ENCODE measurements at regions not wholly inside any gene's neighbourhood (a gene's known extent, or its start where the extent isn't known, plus 50 kb on each side); places are given as distances from the start of the nearest gene placed in this dataset.

DNA sequence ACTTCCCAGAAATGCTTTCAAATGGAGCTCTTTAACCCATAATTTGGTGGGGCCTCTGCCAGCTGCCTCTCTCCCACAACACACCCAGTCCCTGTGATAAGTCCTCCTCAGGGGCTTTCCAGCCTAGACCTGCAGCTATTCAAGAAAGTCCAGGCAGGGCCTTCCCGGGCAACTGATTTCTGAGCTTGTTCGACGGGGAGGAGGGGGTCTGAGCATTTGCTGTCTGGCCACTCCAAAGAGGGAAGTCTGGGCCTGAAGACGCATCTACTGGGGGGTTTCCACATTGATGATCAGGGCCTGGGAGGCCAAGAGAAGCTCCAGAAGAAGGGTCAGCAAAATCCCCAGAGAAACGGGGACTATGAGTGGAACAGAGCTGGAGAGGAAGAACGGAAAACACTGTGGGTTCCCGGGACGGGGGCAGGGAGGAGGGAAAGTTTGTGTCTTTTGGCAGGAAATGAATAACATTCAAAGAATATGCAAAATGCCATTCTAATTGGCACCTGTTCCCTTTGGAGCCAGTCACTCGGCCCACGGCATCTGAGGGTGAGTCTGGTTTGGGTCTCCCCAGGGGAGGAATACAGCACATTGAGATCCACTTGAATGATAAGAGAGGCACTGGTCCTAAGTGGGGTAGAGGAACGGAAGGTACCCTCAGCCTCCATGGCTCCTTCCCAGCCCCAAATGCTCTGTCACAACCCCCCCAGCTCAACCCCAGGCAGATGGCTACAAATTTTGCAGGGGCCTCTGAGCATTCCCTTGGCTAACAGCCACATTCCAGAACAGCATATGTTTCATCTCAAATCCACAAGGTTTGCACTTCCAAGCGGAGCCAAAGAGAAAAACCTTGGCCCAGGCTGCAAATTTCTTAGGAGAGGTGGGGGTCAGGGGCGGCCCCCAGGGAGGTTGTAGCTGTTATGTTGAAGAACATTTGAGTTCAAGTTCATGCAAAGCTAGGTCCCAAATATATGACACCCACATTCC is 72.0 kb downstream of the RPUSD4 start:
- TF ChIP-seq, protein P1, sequence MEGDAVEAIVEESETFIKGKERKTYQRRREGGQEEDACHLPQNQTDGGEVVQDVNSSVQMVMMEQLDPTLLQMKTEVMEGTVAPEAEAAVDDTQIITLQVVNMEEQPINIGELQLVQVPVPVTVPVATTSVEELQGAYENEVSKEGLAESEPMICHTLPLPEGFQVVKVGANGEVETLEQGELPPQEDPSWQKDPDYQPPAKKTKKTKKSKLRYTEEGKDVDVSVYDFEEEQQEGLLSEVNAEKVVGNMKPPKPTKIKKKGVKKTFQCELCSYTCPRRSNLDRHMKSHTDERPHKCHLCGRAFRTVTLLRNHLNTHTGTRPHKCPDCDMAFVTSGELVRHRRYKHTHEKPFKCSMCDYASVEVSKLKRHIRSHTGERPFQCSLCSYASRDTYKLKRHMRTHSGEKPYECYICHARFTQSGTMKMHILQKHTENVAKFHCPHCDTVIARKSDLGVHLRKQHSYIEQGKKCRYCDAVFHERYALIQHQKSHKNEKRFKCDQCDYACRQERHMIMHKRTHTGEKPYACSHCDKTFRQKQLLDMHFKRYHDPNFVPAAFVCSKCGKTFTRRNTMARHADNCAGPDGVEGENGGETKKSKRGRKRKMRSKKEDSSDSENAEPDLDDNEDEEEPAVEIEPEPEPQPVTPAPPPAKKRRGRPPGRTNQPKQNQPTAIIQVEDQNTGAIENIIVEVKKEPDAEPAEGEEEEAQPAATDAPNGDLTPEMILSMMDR (IDR thresholded peaks at IDR 0.05) = no peak
- no peak for TF ChIP-seq POLR2A (IDR thresholded peaks at IDR 0.05)

Measured in heart left ventricle (tissue), 13 donors.